DND-41 (cell line): ENCODE measurements at regions not wholly inside any gene's neighbourhood (a gene's known extent, or its start where the extent isn't known, plus 50 kb on each side); places are given as distances from the start of the nearest gene placed in this dataset.

Experiments
- ATAC-seq: fragments of 200-7000 bp; cut with Tn5 transposase; 3 replicates; pipeline ENCODE4 v1.9.1; 2021; ENCODE audit warnings: low read depth; ENCODE audit not compliant: insufficient read depth
- DNase-seq: peaks from one replicate; pipeline ENCODE4 v3.0.0-alpha.2; 2020
- H2AFZ ChIP-seq: 2 replicates; pipeline ENCODE4 v1.6.0; 2012; ENCODE audit warnings: low read depth, low read length
- H3K27ac ChIP-seq: 2 replicates; pipeline ENCODE4 v1.5.1; 2012; ENCODE audit warnings: low read length, inconsistent platforms
- H3K27me3 ChIP-seq: fragments of 200-600 bp; sonication (generic); 2 replicates; pipeline ENCODE4 v1.6.0; 2012; ENCODE audit warnings: low read length, mild to moderate bottlenecking, inconsistent platforms; ENCODE audit not compliant: insufficient read depth, poor library complexity
- H3K36me3 ChIP-seq: 2 replicates; pipeline ENCODE4 v1.5.1; 2012; ENCODE audit warnings: low read length, inconsistent platforms; ENCODE audit not compliant: insufficient read depth
- H3K4me1 ChIP-seq: 2 replicates; pipeline ENCODE4 v1.5.1; 2012; ENCODE audit warnings: mild to moderate bottlenecking, low read length; ENCODE audit not compliant: insufficient read depth
- H3K4me2 ChIP-seq: 2 replicates; pipeline ENCODE4 v1.6.0; 2012; ENCODE audit warnings: mild to moderate bottlenecking, moderate library complexity, low read length, inconsistent platforms; ENCODE audit not compliant: insufficient read depth
- H3K4me3 ChIP-seq, 2 experiments: fragments of 200-600 bp in 1 of 2; shearing (Covaris generic) in 1 of 2; 2 replicates each; pipeline ENCODE4 v1.5.1; 2012 to 2016; ENCODE audit warnings: inconsistent platforms in 2 of 2, low read length in 2 of 2, mild to moderate bottlenecking in 2 of 2, low read depth in 1 of 2, moderate library complexity in 1 of 2
- H3K79me2 ChIP-seq: 2 replicates; pipeline ENCODE4 v1.6.0; 2012; ENCODE audit warnings: low read length, inconsistent platforms; ENCODE audit not compliant: insufficient read depth
- H3K9ac ChIP-seq: 2 replicates; pipeline ENCODE4 v1.6.0; 2012; ENCODE audit warnings: low read depth, mild to moderate bottlenecking, inconsistent platforms, low read length, moderate library complexity
- H3K9me3 ChIP-seq: 2 replicates; pipeline ENCODE4 v1.5.1; 2012; ENCODE audit warnings: low read length, moderate library complexity, mild to moderate bottlenecking, inconsistent platforms; ENCODE audit not compliant: insufficient read depth, severe bottlenecking
- H4K20me1 ChIP-seq: 2 replicates; pipeline ENCODE4 v1.6.0; 2012; ENCODE audit warnings: low read length; ENCODE audit not compliant: insufficient read depth
- CTCF ChIP-seq: IDR thresholded peaks from 2 replicates; pipeline ENCODE4 v1.5.1; 2012; ENCODE audit warnings: borderline replicate concordance, low read length, moderate library complexity, mild to moderate bottlenecking; ENCODE audit not compliant: poor library complexity, severe bottlenecking; ENCODE audit errors: extremely low read depth
- EZH2 ChIP-seq: IDR thresholded peaks from 3 replicates; pipeline ENCODE4 v1.6.1; 2012; ENCODE audit warnings: borderline replicate concordance, low read depth, mild to moderate bottlenecking, moderate library complexity, low read length, inconsistent platforms; ENCODE audit not compliant: severe bottlenecking

GRCh38 chr9:81499594-81499993 is 189.8 kb downstream of the TLE1 start:
- DNase-seq (no peak), ATAC-seq (no peak)
- TF ChIP-seq CTCF: no peak
- no peak for TF ChIP-seq EZH2
- H4K20me1 ChIP-seq: no peaks in the 10 kb centered on the region
- H3K4me3 ChIP-seq: no peak overlapping the region
- no peaks in the 10 kb centered on the region for H3K9me3 ChIP-seq
- H2AFZ ChIP-seq: no peak overlapping the region
- H3K4me1 ChIP-seq: no peaks in the 10 kb centered on the region
- no peaks in the 10 kb centered on the region for H3K79me2 ChIP-seq
- no peak overlapping the region for H3K27ac ChIP-seq
- H3K9ac ChIP-seq: no peak overlapping the region
- no peaks in the 10 kb centered on the region for H3K36me3 ChIP-seq
- H3K4me2 ChIP-seq: no peak overlapping the region
- H3K27me3 ChIP-seq: no peaks in the 10 kb centered on the region

GRCh38 chr9:81499021-81499454 is 190.3 kb downstream of the TLE1 start:
- Histone ChIP-seq H4K20me1 (no peaks in the 10 kb centered on the region), H3K4me3 (no peak overlapping the region), H3K4me2 (no peak overlapping the region), H2AFZ (no peak overlapping the region), H3K27ac (no peak overlapping the region), H3K9me3 (no peaks in the 10 kb centered on the region), H3K27me3 (no peaks in the 10 kb centered on the region), H3K36me3 (no peaks in the 10 kb centered on the region), H3K79me2 (no peaks in the 10 kb centered on the region), H3K9ac (no peak overlapping the region), H3K4me1 (no peaks in the 10 kb centered on the region)
- TF ChIP-seq EZH2 (no peak), CTCF (no peak)
- no peak for DNase-seq
- no peak for ATAC-seq

- ATAC-seq (no peak), DNase-seq (no peak)
- H3K9ac ChIP-seq: no peak overlapping the region
- H3K27ac ChIP-seq: no peak overlapping the region
- H3K79me2 ChIP-seq: no peaks in the 10 kb centered on the region
- H3K27me3 ChIP-seq: no peaks in the 10 kb centered on the region
- H3K4me3 ChIP-seq: no peak overlapping the region
- no peaks in the 10 kb centered on the region for H4K20me1 ChIP-seq
- H2AFZ ChIP-seq: no peak overlapping the region
- no peaks in the 10 kb centered on the region for H3K36me3 ChIP-seq
- H3K4me2 ChIP-seq: no peak overlapping the region
- TF ChIP-seq CTCF (no peak), EZH2 (no peak)
- no peaks in the 10 kb centered on the region for H3K4me1 ChIP-seq
- H3K9me3 ChIP-seq: no peaks in the 10 kb centered on the region
Measured at GRCh38 chr9:81498576-81498975, 190.8 kb downstream of the TLE1 start.

- no peak overlapping the region for H3K4me2 ChIP-seq
- H3K27ac ChIP-seq: no peak overlapping the region
- TF ChIP-seq EZH2: no peak
- no peak for TF ChIP-seq CTCF
- H4K20me1 ChIP-seq: no peaks in the 10 kb centered on the region
- H3K9me3 ChIP-seq: no peaks in the 10 kb centered on the region
- H3K9ac ChIP-seq: no peak overlapping the region
- no peak overlapping the region for H2AFZ ChIP-seq
- no peaks in the 10 kb centered on the region for H3K4me1 ChIP-seq
- H3K36me3 ChIP-seq: no peaks in the 10 kb centered on the region
- no peaks in the 10 kb centered on the region for H3K79me2 ChIP-seq
- no peak for ATAC-seq
- DNase-seq: no peak
- H3K4me3 ChIP-seq: no peak overlapping the region
- no peaks in the 10 kb centered on the region for H3K27me3 ChIP-seq
Measured at GRCh38 chr9:81497091-81497490, 192.3 kb downstream of the TLE1 start.
